HL-60 (cell line): ENCODE measurements at regions not wholly inside any gene's neighbourhood (a gene's known extent, or its start where the extent isn't known, plus 50 kb on each side); places are given as distances from the start of the nearest gene placed in this dataset.

Source experiments
- CTCF ChIP-seq: IDR thresholded peaks from one replicate; pipeline ENCODE4 v1.5.1; 2011; ENCODE audit warnings: low read length, control low read depth, inconsistent platforms; ENCODE audit not compliant: insufficient read depth
- REST ChIP-seq: IDR thresholded peaks from 2 replicates; pipeline ENCODE4 v1.6.1; 2012; ENCODE audit warnings: low read depth; ENCODE audit not compliant: insufficient replicate concordance

DNA sequence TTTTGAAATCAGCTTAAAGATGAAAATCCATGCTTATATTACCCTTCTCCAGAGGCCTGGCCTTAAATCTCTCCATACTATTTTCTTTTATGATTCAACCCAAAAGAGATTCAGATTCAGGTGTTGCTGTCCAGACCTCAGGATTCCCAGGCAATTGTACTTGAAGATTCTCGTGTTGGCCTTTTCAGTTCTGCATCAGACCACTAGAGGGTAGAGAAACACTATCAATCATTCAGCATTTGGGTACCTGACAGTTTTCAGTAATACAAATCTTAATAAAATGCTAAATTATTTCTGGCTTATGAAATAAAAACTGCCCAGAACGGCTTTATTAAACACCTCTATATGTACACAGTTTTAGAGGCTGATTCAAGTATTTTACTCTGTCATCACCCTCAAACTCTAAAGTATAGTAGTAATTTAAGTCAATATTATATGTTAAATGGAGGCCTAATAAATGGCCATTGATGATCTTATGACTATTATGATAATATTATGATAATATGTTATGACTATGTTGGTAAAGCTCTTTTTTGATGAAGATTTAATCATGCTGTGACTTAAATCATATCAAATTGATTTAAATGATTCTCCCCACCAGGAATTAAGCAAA, 301.1 kb downstream of the DUSP6 start:
- no peak for TF ChIP-seq REST
- peak; percentile 79 for TF ChIP-seq CTCF
